ENCODE measurements at regions not wholly inside any gene's neighbourhood (a gene's known extent, or its start where the extent isn't known, plus 50 kb on each side); places are given as distances from the start of the nearest gene placed in this dataset.

DNA sequence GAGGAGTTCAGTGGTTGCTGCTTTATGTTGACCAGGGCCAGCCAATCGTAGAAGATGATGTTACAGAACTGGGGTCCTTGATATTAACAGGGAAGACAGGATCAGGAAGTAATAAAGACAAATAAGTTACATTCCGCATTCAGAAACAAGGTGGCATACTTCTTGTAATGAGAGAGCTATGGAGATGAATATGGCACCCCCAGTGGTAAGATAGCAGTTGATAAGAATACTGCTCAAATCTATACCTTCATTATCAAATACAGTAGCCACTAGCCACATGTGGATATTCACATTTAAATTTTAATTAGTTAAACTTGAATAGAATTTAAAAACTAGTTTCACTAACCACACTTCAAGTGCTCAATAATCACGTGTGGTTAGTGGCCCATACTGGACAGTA, 290.4 kb upstream of the RBMS1 start:
- no peaks in the 10 kb centered on the region for H3K9me3 ChIP-seq

GRCh38 chr2:160790738-160791137, 297.1 kb upstream of the RBMS1 start:
- H3K9me3 ChIP-seq = no peaks in the 10 kb centered on the region
- no peak overlapping the region for H3K27ac ChIP-seq
- DNase-seq = no peak
- H3K36me3 ChIP-seq = no peaks in the 10 kb centered on the region
- no peak for TF ChIP-seq POLR2A (IDR thresholded peaks at IDR 0.05)
- TF ChIP-seq, protein P1, sequence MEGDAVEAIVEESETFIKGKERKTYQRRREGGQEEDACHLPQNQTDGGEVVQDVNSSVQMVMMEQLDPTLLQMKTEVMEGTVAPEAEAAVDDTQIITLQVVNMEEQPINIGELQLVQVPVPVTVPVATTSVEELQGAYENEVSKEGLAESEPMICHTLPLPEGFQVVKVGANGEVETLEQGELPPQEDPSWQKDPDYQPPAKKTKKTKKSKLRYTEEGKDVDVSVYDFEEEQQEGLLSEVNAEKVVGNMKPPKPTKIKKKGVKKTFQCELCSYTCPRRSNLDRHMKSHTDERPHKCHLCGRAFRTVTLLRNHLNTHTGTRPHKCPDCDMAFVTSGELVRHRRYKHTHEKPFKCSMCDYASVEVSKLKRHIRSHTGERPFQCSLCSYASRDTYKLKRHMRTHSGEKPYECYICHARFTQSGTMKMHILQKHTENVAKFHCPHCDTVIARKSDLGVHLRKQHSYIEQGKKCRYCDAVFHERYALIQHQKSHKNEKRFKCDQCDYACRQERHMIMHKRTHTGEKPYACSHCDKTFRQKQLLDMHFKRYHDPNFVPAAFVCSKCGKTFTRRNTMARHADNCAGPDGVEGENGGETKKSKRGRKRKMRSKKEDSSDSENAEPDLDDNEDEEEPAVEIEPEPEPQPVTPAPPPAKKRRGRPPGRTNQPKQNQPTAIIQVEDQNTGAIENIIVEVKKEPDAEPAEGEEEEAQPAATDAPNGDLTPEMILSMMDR (IDR thresholded peaks at IDR 0.05) = no peak
- H3K4me3 ChIP-seq = no peak overlapping the region
- H3K27me3 ChIP-seq = no peaks in the 10 kb centered on the region
- no peaks in the 10 kb centered on the region for H3K4me1 ChIP-seq

More for the DNA sequence above, 290.4 kb upstream of the RBMS1 start:
- Histone ChIP-seq H3K4me3 (no peak overlapping the region), H3K4me1 (no peaks in the 10 kb centered on the region), H3K27ac (no peak overlapping the region), H3K27me3 (no peaks in the 10 kb centered on the region), H3K36me3 (no peaks in the 10 kb centered on the region)
- DNase-seq = no peak
- TF ChIP-seq POLR2A (IDR thresholded peaks at IDR 0.05) = no peak
- TF ChIP-seq, protein P1 (IDR thresholded peaks at IDR 0.05) = no peak

DNA sequence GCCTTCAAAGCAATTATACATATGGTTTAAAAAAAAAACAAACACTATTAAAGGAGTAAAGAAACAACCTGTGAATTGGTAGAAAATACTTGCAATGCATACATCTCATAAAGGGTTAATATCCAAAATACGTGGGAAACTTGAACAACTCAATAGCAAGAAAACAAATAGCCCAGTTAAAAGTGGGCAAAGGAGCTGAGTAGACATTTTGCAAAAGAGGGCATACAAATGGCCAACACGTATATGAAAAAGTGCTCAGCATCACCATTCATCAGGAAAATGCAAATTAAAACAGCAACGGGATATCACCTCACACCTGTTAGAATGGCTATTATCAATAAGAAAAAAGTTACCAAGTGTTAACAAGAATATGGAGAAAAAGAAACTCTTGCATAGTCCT, 298.3 kb upstream of the RBMS1 start:
- H3K27ac ChIP-seq = no peak overlapping the region
- H3K27me3 ChIP-seq = no peaks in the 10 kb centered on the region
- no peak overlapping the region for H3K4me3 ChIP-seq
- TF ChIP-seq POLR2A (IDR thresholded peaks at IDR 0.05) = no peak
- TF ChIP-seq, protein P1 (IDR thresholded peaks at IDR 0.05) = no peak
- no peaks in the 10 kb centered on the region for H3K9me3 ChIP-seq
- no peaks in the 10 kb centered on the region for H3K36me3 ChIP-seq
- H3K4me1 ChIP-seq = no peaks in the 10 kb centered on the region
- DNase-seq = no peak

DNA sequence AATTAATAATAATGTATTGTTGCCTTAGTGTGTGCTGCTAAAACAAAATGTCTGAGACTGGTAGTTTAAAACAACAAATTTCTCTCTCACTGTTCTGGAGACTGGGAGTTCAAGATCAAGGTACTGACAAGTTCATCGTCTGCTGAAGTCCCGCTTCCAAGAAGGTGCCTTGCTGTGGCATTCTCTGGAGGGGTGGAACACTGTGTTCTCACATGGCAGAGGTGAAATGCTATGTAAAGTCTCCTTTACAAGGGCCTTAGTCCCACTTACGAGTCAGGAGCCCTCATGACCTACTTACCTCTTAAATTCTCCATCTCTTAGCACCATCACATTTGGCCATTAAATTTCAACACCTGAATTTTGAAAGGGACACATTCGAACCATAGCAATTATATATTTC, 299.2 kb upstream of the RBMS1 start:
- Histone ChIP-seq H3K27ac (no peak overlapping the region), H3K9me3 (no peaks in the 10 kb centered on the region), H3K27me3 (no peaks in the 10 kb centered on the region), H3K4me1 (no peaks in the 10 kb centered on the region), H3K36me3 (no peaks in the 10 kb centered on the region), H3K4me3 (no peak overlapping the region)
- DNase-seq = no peak
- TF ChIP-seq, protein P1 (IDR thresholded peaks at IDR 0.05) = no peak
- TF ChIP-seq POLR2A (IDR thresholded peaks at IDR 0.05) = no peak

DNA sequence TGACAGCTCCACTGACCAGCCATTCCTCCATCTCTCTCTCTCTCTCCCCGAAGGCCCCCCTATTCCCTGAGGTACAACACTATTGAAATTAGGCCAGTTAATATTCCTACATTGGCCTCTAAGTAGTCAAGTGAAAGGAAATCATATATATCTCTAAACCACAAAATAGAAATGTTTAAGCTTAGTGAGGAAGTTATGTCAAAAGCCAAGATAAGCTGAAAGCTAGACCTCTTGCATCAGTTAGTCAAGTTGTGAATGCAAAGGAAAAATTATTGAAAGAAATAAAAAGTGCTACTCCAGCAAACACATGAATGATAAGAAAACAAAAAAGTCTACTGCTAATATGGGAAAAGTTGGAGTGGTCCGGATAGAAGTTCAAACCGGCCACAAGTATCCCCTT, 301.3 kb upstream of the RBMS1 start:
- H3K27ac ChIP-seq = no peak overlapping the region
- no peaks in the 10 kb centered on the region for H3K4me1 ChIP-seq
- H3K27me3 ChIP-seq = no peaks in the 10 kb centered on the region
- H3K9me3 ChIP-seq = no peaks in the 10 kb centered on the region
- DNase-seq = no peak
- TF ChIP-seq, protein P1 (IDR thresholded peaks at IDR 0.05) = no peak
- no peak for TF ChIP-seq POLR2A (IDR thresholded peaks at IDR 0.05)
- no peak overlapping the region for H3K4me3 ChIP-seq
- no peaks in the 10 kb centered on the region for H3K36me3 ChIP-seq

DNA sequence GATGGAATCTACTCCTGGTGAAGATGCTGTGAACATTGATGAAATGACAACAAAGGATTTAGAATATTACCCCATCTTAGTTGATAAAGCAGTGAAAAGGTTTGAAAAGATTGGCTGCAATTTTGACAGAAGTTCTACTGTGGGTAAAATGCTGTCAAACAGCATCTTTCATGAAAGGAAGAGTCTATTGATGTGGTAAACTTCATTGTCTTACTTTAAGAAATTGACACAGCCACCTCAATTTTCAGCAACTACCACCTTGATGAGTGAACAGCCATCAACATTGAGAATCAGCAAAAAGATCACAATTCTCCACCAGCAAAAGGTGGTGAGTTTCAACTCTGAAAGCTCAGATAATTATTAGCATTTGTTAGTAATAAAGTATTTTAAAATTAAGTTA, 310.3 kb upstream of the RBMS1 start:
- no peak for TF ChIP-seq POLR2A (IDR thresholded peaks at IDR 0.05)
- H3K4me1 ChIP-seq = no peaks in the 10 kb centered on the region
- no peak for DNase-seq

More for the DNA sequence above, 310.3 kb upstream of the RBMS1 start:
- Histone ChIP-seq H3K27me3 (no peaks in the 10 kb centered on the region), H3K27ac (no peak overlapping the region), H3K4me3 (no peak overlapping the region), H3K9me3 (no peaks in the 10 kb centered on the region), H3K36me3 (no peaks in the 10 kb centered on the region)

All from Peyer's patch (tissue), 4 donors.